ENCODE measurements at regions not wholly inside any gene's neighbourhood (a gene's known extent, or its start where the extent isn't known, plus 50 kb on each side); places are given as distances from the start of the nearest gene placed in this dataset.

DNA sequence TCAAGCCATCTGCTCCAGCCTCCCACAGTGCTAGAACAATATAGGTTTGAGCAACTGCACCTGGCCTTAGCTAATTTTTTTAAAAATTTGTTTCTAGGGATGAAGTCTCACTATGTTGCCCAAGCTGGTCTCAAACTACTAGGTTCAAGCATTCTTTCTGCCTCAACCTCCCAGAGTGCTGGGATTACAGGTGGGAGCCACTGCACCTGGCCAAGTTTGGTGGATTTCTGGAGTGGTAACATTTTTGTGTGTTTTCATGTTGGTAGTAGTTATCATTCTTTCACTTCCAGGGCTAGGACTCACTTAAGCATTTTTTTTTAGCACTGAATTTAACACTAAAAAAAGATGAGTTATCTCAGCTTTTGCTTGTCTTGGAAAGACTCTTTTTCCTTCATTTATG, 328.0 kb upstream of the RGS6 start:
- H3K4me1 ChIP-seq (ENCODE audit: insufficient read depth, low read length, severe bottlenecking) = peaks cover 16% of the 10 kb centered on the region
- H3K4me2 ChIP-seq (ENCODE audit: low read length) = no peak overlapping the region
- no peak overlapping the region for H2AFZ ChIP-seq (ENCODE audit: low read length)
- no peak overlapping the region for H3K9ac ChIP-seq (ENCODE audit: low read length)
- H3K27ac ChIP-seq (ENCODE audit: low read depth, low read length, poor library complexity, severe bottlenecking) = no peak overlapping the region
- no peaks in the 10 kb centered on the region; the same call in 1 of the 2 replicates for H3K36me3 ChIP-seq (ENCODE audit: insufficient read depth, low read length)
- no peaks in the 10 kb centered on the region for H3K9me2 ChIP-seq (ENCODE audit: low read depth, low read length)
- TF ChIP-seq EZH2 (IDR thresholded peaks at IDR 0.05; ENCODE audit: borderline replicate concordance, low read length) = no peak
- TF ChIP-seq, protein P1, sequence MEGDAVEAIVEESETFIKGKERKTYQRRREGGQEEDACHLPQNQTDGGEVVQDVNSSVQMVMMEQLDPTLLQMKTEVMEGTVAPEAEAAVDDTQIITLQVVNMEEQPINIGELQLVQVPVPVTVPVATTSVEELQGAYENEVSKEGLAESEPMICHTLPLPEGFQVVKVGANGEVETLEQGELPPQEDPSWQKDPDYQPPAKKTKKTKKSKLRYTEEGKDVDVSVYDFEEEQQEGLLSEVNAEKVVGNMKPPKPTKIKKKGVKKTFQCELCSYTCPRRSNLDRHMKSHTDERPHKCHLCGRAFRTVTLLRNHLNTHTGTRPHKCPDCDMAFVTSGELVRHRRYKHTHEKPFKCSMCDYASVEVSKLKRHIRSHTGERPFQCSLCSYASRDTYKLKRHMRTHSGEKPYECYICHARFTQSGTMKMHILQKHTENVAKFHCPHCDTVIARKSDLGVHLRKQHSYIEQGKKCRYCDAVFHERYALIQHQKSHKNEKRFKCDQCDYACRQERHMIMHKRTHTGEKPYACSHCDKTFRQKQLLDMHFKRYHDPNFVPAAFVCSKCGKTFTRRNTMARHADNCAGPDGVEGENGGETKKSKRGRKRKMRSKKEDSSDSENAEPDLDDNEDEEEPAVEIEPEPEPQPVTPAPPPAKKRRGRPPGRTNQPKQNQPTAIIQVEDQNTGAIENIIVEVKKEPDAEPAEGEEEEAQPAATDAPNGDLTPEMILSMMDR (IDR thresholded peaks at IDR 0.05; ENCODE audit: low read length) = no peak
- H3F3A ChIP-seq (ENCODE audit: insufficient read depth, low read length) = no peaks in the 10 kb centered on the region; the same call in 1 of the 2 replicates
- H3K4me3 ChIP-seq (ENCODE audit: low read depth, low read length, poor library complexity, severe bottlenecking) = no peak overlapping the region
- H3K79me2 ChIP-seq (ENCODE audit: insufficient read depth, low read length) = no peaks in the 10 kb centered on the region
- H4K20me1 ChIP-seq (ENCODE audit: insufficient read depth, low read length) = no peaks in the 10 kb centered on the region
- peaks cover 17% of the 10 kb centered on the region; the same call in 1 of the 2 replicates for H3K9me3 ChIP-seq (ENCODE audit: low read length)
- H3K27me3 ChIP-seq (ENCODE audit: insufficient read depth, low read length) = no peaks in the 10 kb centered on the region

DNA sequence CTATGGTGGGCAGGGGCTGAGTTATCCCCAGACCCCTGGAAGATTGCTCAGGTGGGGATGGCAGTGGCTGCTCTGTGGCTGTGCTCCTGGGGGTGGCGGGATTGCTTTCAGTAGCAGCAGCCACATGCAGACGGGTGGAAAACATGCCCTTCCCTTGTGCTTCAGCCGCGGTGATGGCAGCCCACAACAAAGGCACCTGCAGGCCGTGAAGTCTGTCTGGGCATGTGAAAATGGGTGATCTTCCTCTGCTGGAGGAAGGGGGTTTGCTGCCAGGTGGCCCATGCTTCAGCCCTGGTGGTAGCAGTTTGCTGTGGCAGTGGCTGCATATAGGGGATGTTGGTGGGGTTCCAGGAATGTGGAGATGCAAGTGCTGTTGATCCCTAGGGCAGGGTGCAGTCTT, 326.2 kb upstream of the RGS6 start:
- Histone ChIP-seq H3K27me3 (ENCODE audit: insufficient read depth, low read length) (no peaks in the 10 kb centered on the region), H3K36me3 (ENCODE audit: insufficient read depth, low read length) (no peaks in the 10 kb centered on the region), H3K27ac (ENCODE audit: low read depth, low read length, poor library complexity, severe bottlenecking) (peak overlapping the region; percentile 13), H3K9ac (ENCODE audit: low read length) (no peak overlapping the region), H3K79me2 (ENCODE audit: insufficient read depth, low read length) (no peaks in the 10 kb centered on the region), H3K4me1 (ENCODE audit: insufficient read depth, low read length, severe bottlenecking) (peaks cover 16% of the 10 kb centered on the region), H3K9me3 (ENCODE audit: low read length) (0 out of 2 replicates have a peak, but pooled peaks cover 2% of the 10 kb centered on the region), H3K4me2 (ENCODE audit: low read length) (no peak overlapping the region), H4K20me1 (ENCODE audit: insufficient read depth, low read length) (no peaks in the 10 kb centered on the region), H2AFZ (ENCODE audit: low read length) (no peak overlapping the region), H3K9me2 (ENCODE audit: low read depth, low read length) (no peaks in the 10 kb centered on the region), H3K4me3 (ENCODE audit: low read depth, low read length, poor library complexity, severe bottlenecking) (no peak overlapping the region), H3F3A (ENCODE audit: insufficient read depth, low read length) (no peaks in the 10 kb centered on the region)
- no peak for TF ChIP-seq EZH2 (IDR thresholded peaks at IDR 0.05; ENCODE audit: borderline replicate concordance, low read length)
- TF ChIP-seq, protein P1 (IDR thresholded peaks at IDR 0.05; ENCODE audit: low read length) = no peak

- TF ChIP-seq EZH2 (IDR thresholded peaks at IDR 0.05; ENCODE audit: borderline replicate concordance, low read length) = no peak
- TF ChIP-seq, protein P1 (IDR thresholded peaks at IDR 0.05; ENCODE audit: low read length) = no peak
- Histone ChIP-seq H3K4me3 (ENCODE audit: low read depth, low read length, poor library complexity, severe bottlenecking) (no peak overlapping the region), H3K9me3 (ENCODE audit: low read length) (no peaks in the 10 kb centered on the region), H3K9me2 (ENCODE audit: low read depth, low read length) (no peaks in the 10 kb centered on the region), H4K20me1 (ENCODE audit: insufficient read depth, low read length) (no peaks in the 10 kb centered on the region), H3K4me2 (ENCODE audit: low read length) (no peak overlapping the region), H3K9ac (ENCODE audit: low read length) (no peak overlapping the region), H3K27ac (ENCODE audit: low read depth, low read length, poor library complexity, severe bottlenecking) (peak overlapping the region; percentile 4), H3K79me2 (ENCODE audit: insufficient read depth, low read length) (no peaks in the 10 kb centered on the region), H3K27me3 (ENCODE audit: insufficient read depth, low read length) (no peaks in the 10 kb centered on the region), H3F3A (ENCODE audit: insufficient read depth, low read length) (no peaks in the 10 kb centered on the region), H3K36me3 (ENCODE audit: insufficient read depth, low read length) (no peaks in the 10 kb centered on the region), H2AFZ (ENCODE audit: low read length) (no peak overlapping the region), H3K4me1 (ENCODE audit: insufficient read depth, low read length, severe bottlenecking) (peaks cover 16% of the 10 kb centered on the region)
Measured at GRCh38 chr14:71606575-71606974, 325.7 kb upstream of the RGS6 start.

Data from OCI-LY1 (cell line).